ENCODE measurements at regions not wholly inside any gene's neighbourhood (a gene's known extent, or its start where the extent isn't known, plus 50 kb on each side); places are given as distances from the start of the nearest gene placed in this dataset.
"Not testable (repeated sequence)": the region's sequence is repeated elsewhere in the genome, so short reads cannot be mapped to it uniquely, and the experiment has no call there.

- no peak for DNase-seq (ENCODE audit: low spot score)
Observed at GRCh38 chr15:70578196-70578595, 185.2 kb downstream of the UACA start.

GRCh38 chr15:70576696-70577095 is 186.7 kb downstream of the UACA start:
- no peak for DNase-seq (ENCODE audit: low spot score)

- DNase-seq (ENCODE audit: low spot score), result no peak
Observed at GRCh38 chr15:70576276-70576675, 187.1 kb downstream of the UACA start.

- no peak for DNase-seq (ENCODE audit: low spot score)
Observed at GRCh38 chr15:70575231-70576226, 187.8 kb downstream of the UACA start.

- DNase-seq (ENCODE audit: low spot score), result not testable (repeated sequence)
Observed at GRCh38 chr15:70574325-70574724, 189.0 kb downstream of the UACA start.

GRCh38 chr15:70573121-70573850 is 190.1 kb downstream of the UACA start:
- DNase-seq (ENCODE audit: low spot score), result no peak

GRCh38 chr15:70569714-70570231 is 193.6 kb downstream of the UACA start:
- DNase-seq (ENCODE audit: low spot score), result no peak

GRCh38 chr15:70569091-70569713 is 194.2 kb downstream of the UACA start:
- no peak for DNase-seq (ENCODE audit: low spot score)

GRCh38 chr15:70566989-70567388 is 196.4 kb downstream of the UACA start:
- no peak for DNase-seq (ENCODE audit: low spot score)

GRCh38 chr15:70566047-70566835 is 197.1 kb downstream of the UACA start:
- no peak for DNase-seq (ENCODE audit: low spot score)

GRCh38 chr15:70563561-70564095 is 199.7 kb downstream of the UACA start:
- DNase-seq (ENCODE audit: low spot score), result peak; percentile 49

GRCh38 chr15:70562906-70563305 is 200.5 kb downstream of the UACA start:
- DNase-seq (ENCODE audit: low spot score), result peak; percentile 41

GRCh38 chr15:70561885-70562284 is 201.5 kb downstream of the UACA start:
- DNase-seq (ENCODE audit: low spot score), result peak; percentile 49

GRCh38 chr15:70560617-70561328 is 202.6 kb downstream of the UACA start:
- DNase-seq (ENCODE audit: low spot score), result peak; percentile 51

- DNase-seq (ENCODE audit: low spot score), result peak; percentile 39
Observed at GRCh38 chr15:70559265-70560239, 203.8 kb downstream of the UACA start.

- DNase-seq (ENCODE audit: low spot score), result no peak
Observed at GRCh38 chr15:70558406-70559264, 204.7 kb downstream of the UACA start.

GRCh38 chr15:70557521-70558258 is 205.7 kb downstream of the UACA start:
- no peak for DNase-seq (ENCODE audit: low spot score)
